ENCODE measurements at regions not wholly inside any gene's neighbourhood (a gene's known extent, or its start where the extent isn't known, plus 50 kb on each side); places are given as distances from the start of the nearest gene placed in this dataset.

DNA sequence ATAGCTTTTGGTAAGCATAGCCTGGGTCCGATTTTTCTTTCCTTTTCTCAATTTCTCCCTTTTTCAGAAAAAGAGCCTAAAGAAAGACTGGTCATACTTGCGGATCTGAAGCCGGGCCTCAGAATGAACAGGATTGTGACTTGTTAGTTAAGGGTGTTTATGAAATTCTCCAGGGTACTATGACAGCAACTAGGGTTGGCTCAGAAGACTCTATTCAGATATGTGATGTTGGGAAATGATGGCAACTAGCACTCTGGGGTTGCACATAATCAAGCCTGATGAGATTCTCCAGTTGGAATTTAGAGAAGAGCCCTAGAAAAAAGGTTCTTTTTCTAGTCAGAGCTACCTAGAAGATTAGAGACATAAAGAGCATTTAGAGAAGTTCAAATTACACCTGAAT is 352.4 kb upstream of the POM121L12 start:
- no peak for TF ChIP-seq POLR2AphosphoS5 (IDR thresholded peaks at IDR 0.05)
- TF ChIP-seq, protein P1, sequence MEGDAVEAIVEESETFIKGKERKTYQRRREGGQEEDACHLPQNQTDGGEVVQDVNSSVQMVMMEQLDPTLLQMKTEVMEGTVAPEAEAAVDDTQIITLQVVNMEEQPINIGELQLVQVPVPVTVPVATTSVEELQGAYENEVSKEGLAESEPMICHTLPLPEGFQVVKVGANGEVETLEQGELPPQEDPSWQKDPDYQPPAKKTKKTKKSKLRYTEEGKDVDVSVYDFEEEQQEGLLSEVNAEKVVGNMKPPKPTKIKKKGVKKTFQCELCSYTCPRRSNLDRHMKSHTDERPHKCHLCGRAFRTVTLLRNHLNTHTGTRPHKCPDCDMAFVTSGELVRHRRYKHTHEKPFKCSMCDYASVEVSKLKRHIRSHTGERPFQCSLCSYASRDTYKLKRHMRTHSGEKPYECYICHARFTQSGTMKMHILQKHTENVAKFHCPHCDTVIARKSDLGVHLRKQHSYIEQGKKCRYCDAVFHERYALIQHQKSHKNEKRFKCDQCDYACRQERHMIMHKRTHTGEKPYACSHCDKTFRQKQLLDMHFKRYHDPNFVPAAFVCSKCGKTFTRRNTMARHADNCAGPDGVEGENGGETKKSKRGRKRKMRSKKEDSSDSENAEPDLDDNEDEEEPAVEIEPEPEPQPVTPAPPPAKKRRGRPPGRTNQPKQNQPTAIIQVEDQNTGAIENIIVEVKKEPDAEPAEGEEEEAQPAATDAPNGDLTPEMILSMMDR (IDR thresholded peaks at IDR 0.05), result no peak
- no peak for TF ChIP-seq POLR2A (IDR thresholded peaks at IDR 0.05)
- TF ChIP-seq EP300 (IDR thresholded peaks at IDR 0.05; ENCODE audit: low read depth), result no peak
